SK-N-SH (cell line): ENCODE measurements at regions not wholly inside any gene's neighbourhood (a gene's known extent, or its start where the extent isn't known, plus 50 kb on each side); places are given as distances from the start of the nearest gene placed in this dataset.

Experiments
- EP300 ChIP-seq, 2 experiments: IDR thresholded peaks; 2 replicates each; pipeline versions ENCODE4 v1.4.0 to v1.6.1; 2012; ENCODE audit warnings: borderline replicate concordance in 1 of 2, low read depth in 1 of 2, low read length in 1 of 2
- GATA2 ChIP-seq: sonication (generic); formaldehyde crosslinking; IDR thresholded peaks from 2 replicates; pipeline ENCODE4 v1.5.0; 2020; ENCODE audit warnings: mild to moderate bottlenecking, missing genetic modification reagents
- NFIC ChIP-seq: IDR thresholded peaks from 2 replicates; pipeline ENCODE4 v1.4.0; 2012; ENCODE audit warnings: borderline replicate concordance
- POLR2AphosphoS5 ChIP-seq: IDR thresholded peaks from 2 replicates; pipeline ENCODE4 v1.6.1; 2012; ENCODE audit warnings: low read depth, low read length
- RAD21 ChIP-seq: IDR thresholded peaks from 2 replicates; pipeline ENCODE4 v1.6.1; 2012; ENCODE audit warnings: mild to moderate bottlenecking, low read length
- USF2 ChIP-seq: fragments of 150-350 bp; IDR thresholded peaks from 2 replicates; pipeline ENCODE4 v1.6.1; 2017; ENCODE audit warnings: antibody characterized with exemption, low read length, low read depth, borderline replicate concordance
- TF ChIP-seq, protein P1 (sequence below): IDR thresholded peaks from 2 replicates; pipeline ENCODE4 v1.4.0; 2012; ENCODE audit warnings: low read depth

- TF ChIP-seq NFIC = no peak
- TF ChIP-seq GATA2 (CRISPR knock-in tag) = no peak
- TF ChIP-seq EP300 (IDR thresholded peaks at IDR 0.05; ENCODE audit: borderline replicate concordance in 1 of 2, low read depth in 1 of 2, low read length in 1 of 2) = no peak
- no peak for TF ChIP-seq RAD21
- TF ChIP-seq USF2 = no peak
- TF ChIP-seq POLR2AphosphoS5 = no peak
- TF ChIP-seq, protein P1, sequence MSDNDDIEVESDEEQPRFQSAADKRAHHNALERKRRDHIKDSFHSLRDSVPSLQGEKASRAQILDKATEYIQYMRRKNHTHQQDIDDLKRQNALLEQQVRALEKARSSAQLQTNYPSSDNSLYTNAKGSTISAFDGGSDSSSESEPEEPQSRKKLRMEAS = no peak
These were observed 95.5 kb downstream of the RRM1 start (continued) for GRCh38 chr11:4190098-4190497.
